Fibroblast of the aortic adventitia (primary cell): ENCODE measurements at regions not wholly inside any gene's neighbourhood (a gene's known extent, or its start where the extent isn't known, plus 50 kb on each side); places are given as distances from the start of the nearest gene placed in this dataset.
A peak's percentile ranks its signal among the peaks of the same experiment; 100 is the strongest.

Experiments
- DNase-seq: peaks from one replicate; pipeline ENCODE4 v3.0.0-alpha.2; 2010; ENCODE audit warnings: low read depth
- H3K4me3 ChIP-seq: 2 replicates; pipeline ENCODE4 v1.5.1; 2011; ENCODE audit warnings: low read depth, mild to moderate bottlenecking, control low read depth, low read length, moderate library complexity
- CTCF ChIP-seq: IDR thresholded peaks from 2 replicates; pipeline ENCODE4 v1.5.1; 2011; ENCODE audit warnings: mild to moderate bottlenecking, low read length, control low read depth, inconsistent platforms; ENCODE audit not compliant: insufficient read depth

GRCh38 chr6:81309811-81310210 lies 442.7 kb downstream of the TENT5A start:
- no peak overlapping the region for H3K4me3 ChIP-seq
- peak; percentile 64 for DNase-seq
- no peak for TF ChIP-seq CTCF

- no peak overlapping the region for H3K4me3 ChIP-seq
- DNase-seq: no peak
- no peak for TF ChIP-seq CTCF
Measured at GRCh38 chr6:81308577-81309279, 443.8 kb downstream of the TENT5A start.

- DNase-seq: no peak
- no peak for TF ChIP-seq CTCF
- H3K4me3 ChIP-seq: no peak overlapping the region
Measured at GRCh38 chr6:81307651-81308214, 444.7 kb downstream of the TENT5A start.

- no peak overlapping the region for H3K4me3 ChIP-seq
- TF ChIP-seq CTCF: no peak
- peak; percentile 25 for DNase-seq
Measured at GRCh38 chr6:81304466-81304865, 448.0 kb downstream of the TENT5A start.

- H3K4me3 ChIP-seq: no peak overlapping the region
- no peak for DNase-seq
- no peak for TF ChIP-seq CTCF
Measured at GRCh38 chr6:81300961-81301360, 451.5 kb downstream of the TENT5A start.

GRCh38 chr6:81298751-81299150 lies 453.7 kb downstream of the TENT5A start:
- H3K4me3 ChIP-seq: no peak overlapping the region
- DNase-seq: no peak
- no peak for TF ChIP-seq CTCF

GRCh38 chr6:81295310-81295709 lies 457.2 kb downstream of the TENT5A start:
- DNase-seq: no peak
- no peak overlapping the region for H3K4me3 ChIP-seq
- no peak for TF ChIP-seq CTCF
